ENCODE measurements at regions not wholly inside any gene's neighbourhood (a gene's known extent, or its start where the extent isn't known, plus 50 kb on each side); places are given as distances from the start of the nearest gene placed in this dataset.

DNA sequence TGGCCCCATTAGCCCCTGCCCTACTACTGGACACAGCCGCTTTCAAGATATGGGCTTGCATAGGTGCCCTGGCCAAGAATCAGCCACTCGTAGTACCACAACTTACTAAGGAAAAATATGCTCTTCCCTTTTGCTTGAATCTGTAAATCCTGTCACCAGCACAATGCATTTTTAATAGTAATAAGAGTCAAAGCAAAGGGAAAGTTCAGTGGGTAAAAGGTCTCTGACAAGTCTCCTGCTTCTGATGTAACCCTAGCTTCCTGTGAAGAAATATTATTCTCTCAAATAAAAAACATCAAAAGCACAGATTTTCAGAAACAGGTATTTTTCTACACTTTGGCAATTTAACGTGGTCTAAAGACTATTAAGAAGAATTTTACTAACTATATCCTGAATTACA lies 373.8 kb downstream of the GJA1 start:
- H2AFZ ChIP-seq (ENCODE audit: low read length) = no peak overlapping the region
- no peak for TF ChIP-seq EZH2 (IDR thresholded peaks at IDR 0.05; ENCODE audit: borderline replicate concordance, low read length)
- TF ChIP-seq, protein P1, sequence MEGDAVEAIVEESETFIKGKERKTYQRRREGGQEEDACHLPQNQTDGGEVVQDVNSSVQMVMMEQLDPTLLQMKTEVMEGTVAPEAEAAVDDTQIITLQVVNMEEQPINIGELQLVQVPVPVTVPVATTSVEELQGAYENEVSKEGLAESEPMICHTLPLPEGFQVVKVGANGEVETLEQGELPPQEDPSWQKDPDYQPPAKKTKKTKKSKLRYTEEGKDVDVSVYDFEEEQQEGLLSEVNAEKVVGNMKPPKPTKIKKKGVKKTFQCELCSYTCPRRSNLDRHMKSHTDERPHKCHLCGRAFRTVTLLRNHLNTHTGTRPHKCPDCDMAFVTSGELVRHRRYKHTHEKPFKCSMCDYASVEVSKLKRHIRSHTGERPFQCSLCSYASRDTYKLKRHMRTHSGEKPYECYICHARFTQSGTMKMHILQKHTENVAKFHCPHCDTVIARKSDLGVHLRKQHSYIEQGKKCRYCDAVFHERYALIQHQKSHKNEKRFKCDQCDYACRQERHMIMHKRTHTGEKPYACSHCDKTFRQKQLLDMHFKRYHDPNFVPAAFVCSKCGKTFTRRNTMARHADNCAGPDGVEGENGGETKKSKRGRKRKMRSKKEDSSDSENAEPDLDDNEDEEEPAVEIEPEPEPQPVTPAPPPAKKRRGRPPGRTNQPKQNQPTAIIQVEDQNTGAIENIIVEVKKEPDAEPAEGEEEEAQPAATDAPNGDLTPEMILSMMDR (IDR thresholded peaks at IDR 0.05; ENCODE audit: low read length) = no peak
- no peak overlapping the region for H3K9ac ChIP-seq (ENCODE audit: low read length)
- no peaks in the 10 kb centered on the region for H3F3A ChIP-seq (ENCODE audit: insufficient read depth, low read length)
- no peak overlapping the region for H3K4me3 ChIP-seq (ENCODE audit: low read depth, low read length, poor library complexity, severe bottlenecking)
- no peaks in the 10 kb centered on the region for H3K9me3 ChIP-seq (ENCODE audit: low read length)
- H3K9me2 ChIP-seq (ENCODE audit: low read depth, low read length) = no peaks in the 10 kb centered on the region
- H3K27me3 ChIP-seq (ENCODE audit: insufficient read depth, low read length) = no peaks in the 10 kb centered on the region
- H3K4me1 ChIP-seq (ENCODE audit: insufficient read depth, low read length, severe bottlenecking) = no peaks in the 10 kb centered on the region
- H3K4me2 ChIP-seq (ENCODE audit: low read length) = no peak overlapping the region
- no peaks in the 10 kb centered on the region for H3K79me2 ChIP-seq (ENCODE audit: insufficient read depth, low read length)
- H3K27ac ChIP-seq (ENCODE audit: low read depth, low read length, poor library complexity, severe bottlenecking) = no peak overlapping the region
- no peaks in the 10 kb centered on the region for H4K20me1 ChIP-seq (ENCODE audit: insufficient read depth, low read length)
- H3K36me3 ChIP-seq (ENCODE audit: insufficient read depth, low read length) = no peaks in the 10 kb centered on the region

DNA sequence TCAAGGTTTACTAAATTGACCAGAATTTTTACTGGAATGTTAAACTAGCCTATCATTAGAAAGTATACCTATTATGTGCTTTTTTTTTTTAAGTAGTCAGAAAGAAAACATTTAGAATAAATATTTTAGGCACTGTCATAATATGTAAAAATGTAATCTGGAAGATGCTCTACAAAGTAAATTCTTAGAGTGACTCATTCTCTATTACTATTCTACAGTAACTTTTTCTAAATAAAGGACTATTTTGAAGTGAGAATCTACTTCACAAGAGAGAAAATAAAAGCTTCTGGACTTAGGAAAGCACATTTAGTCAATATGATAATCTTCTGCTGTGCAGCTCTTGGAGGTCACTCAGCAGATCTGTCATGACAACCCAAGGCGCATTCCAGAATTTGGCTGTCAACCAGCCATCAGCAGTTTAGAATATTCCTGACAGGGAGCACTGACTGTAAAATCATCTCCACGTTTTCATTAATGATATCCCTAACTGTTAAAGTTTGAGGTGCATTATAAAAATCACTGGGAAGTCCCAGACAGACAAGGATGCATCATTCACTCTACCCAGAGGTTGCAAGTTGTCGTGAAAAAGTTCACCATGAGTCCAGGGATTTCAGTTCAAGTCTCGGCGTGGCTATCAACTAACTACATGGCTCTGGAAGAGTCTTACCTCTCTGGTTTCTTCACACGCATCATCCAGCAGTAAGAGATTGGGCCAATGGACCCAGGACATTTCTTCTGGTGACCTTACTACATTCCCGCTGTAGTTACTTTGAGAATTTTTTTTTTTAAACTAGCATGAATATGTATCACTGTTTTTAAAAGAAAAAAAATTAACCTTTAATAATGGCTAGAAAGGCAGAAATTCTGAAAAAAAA lies 374.9 kb downstream of the GJA1 start:
- Histone ChIP-seq H3K4me3 (ENCODE audit: low read depth, low read length, poor library complexity, severe bottlenecking) (no peak overlapping the region), H2AFZ (ENCODE audit: low read length) (no peak overlapping the region), H3K79me2 (ENCODE audit: insufficient read depth, low read length) (no peaks in the 10 kb centered on the region), H3K27me3 (ENCODE audit: insufficient read depth, low read length) (no peaks in the 10 kb centered on the region), H3K4me2 (ENCODE audit: low read length) (no peak overlapping the region), H3K9me2 (ENCODE audit: low read depth, low read length) (no peaks in the 10 kb centered on the region), H3K27ac (ENCODE audit: low read depth, low read length, poor library complexity, severe bottlenecking) (no peak overlapping the region), H3K9me3 (ENCODE audit: low read length) (no peaks in the 10 kb centered on the region), H3F3A (ENCODE audit: insufficient read depth, low read length) (no peaks in the 10 kb centered on the region), H3K4me1 (ENCODE audit: insufficient read depth, low read length, severe bottlenecking) (no peaks in the 10 kb centered on the region), H4K20me1 (ENCODE audit: insufficient read depth, low read length) (no peaks in the 10 kb centered on the region), H3K9ac (ENCODE audit: low read length) (no peak overlapping the region), H3K36me3 (ENCODE audit: insufficient read depth, low read length) (no peaks in the 10 kb centered on the region)
- TF ChIP-seq EZH2 (IDR thresholded peaks at IDR 0.05; ENCODE audit: borderline replicate concordance, low read length) = no peak
- TF ChIP-seq, protein P1 (IDR thresholded peaks at IDR 0.05; ENCODE audit: low read length) = no peak

DNA sequence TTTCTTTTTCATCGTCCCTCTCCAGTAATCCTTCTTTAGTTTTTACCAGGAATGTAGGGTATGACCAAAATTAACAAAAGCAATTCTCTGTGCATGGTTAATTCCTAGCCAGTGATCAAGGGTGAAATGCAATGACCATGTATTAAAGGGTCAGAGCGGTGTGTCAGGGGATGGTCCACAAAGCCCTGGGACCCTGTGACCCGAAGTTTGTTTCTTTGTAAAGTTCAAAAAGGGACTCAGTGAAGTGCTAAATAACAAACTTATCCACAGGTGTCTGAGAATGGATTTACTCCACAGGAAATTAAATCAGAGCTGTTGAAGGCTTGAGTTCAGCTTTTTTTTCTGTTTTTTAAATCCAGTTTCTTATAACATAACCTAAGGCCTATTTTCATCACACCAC lies 375.7 kb downstream of the GJA1 start:
- no peaks in the 10 kb centered on the region for H3K9me2 ChIP-seq (ENCODE audit: low read depth, low read length)
- no peak overlapping the region for H3K4me2 ChIP-seq (ENCODE audit: low read length)
- H3K4me1 ChIP-seq (ENCODE audit: insufficient read depth, low read length, severe bottlenecking) = no peaks in the 10 kb centered on the region
- no peak overlapping the region for H3K4me3 ChIP-seq (ENCODE audit: low read depth, low read length, poor library complexity, severe bottlenecking)
- no peak overlapping the region for H3K27ac ChIP-seq (ENCODE audit: low read depth, low read length, poor library complexity, severe bottlenecking)
- H3K9ac ChIP-seq (ENCODE audit: low read length) = no peak overlapping the region
- no peaks in the 10 kb centered on the region for H3K9me3 ChIP-seq (ENCODE audit: low read length)
- H3K36me3 ChIP-seq (ENCODE audit: insufficient read depth, low read length) = no peaks in the 10 kb centered on the region
- H3K79me2 ChIP-seq (ENCODE audit: insufficient read depth, low read length) = no peaks in the 10 kb centered on the region
- H3K27me3 ChIP-seq (ENCODE audit: insufficient read depth, low read length) = no peaks in the 10 kb centered on the region
- H2AFZ ChIP-seq (ENCODE audit: low read length) = no peak overlapping the region
- H3F3A ChIP-seq (ENCODE audit: insufficient read depth, low read length) = no peaks in the 10 kb centered on the region
- TF ChIP-seq EZH2 (IDR thresholded peaks at IDR 0.05; ENCODE audit: borderline replicate concordance, low read length) = no peak
- TF ChIP-seq, protein P1 (IDR thresholded peaks at IDR 0.05; ENCODE audit: low read length) = no peak
- no peaks in the 10 kb centered on the region for H4K20me1 ChIP-seq (ENCODE audit: insufficient read depth, low read length)

All from OCI-LY1 (cell line).